ENCODE measurements at regions not wholly inside any gene's neighbourhood (a gene's known extent, or its start where the extent isn't known, plus 50 kb on each side); places are given as distances from the start of the nearest gene placed in this dataset.

DNA sequence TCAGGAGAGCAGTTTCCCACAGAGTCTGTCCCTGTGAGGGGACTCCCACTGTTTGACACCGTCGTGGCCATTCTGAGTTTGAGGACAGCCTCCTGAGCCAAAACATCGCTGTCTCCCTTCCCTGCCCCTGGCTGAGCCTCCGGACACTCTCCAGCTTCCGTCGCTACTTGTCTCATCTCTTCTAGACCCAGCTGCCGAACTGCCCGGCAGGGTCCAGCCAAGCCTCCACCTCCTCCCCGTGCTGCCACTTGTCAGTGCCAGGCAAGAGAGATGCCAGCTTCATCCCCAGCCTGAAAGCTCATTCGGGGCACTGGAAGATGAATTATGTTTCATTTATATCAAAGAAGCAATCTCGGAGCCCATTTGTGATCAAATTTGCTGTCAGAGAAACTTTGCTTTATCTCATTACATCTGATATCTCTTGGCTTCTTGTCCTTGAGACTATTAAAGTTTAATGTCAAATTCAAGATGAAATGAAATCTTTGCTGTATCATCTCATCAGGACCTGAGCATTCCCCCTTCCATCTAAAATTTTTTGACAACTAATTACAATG lies 283.9 kb downstream of the BUD13 start (continued):
- TF ChIP-seq, protein P1, sequence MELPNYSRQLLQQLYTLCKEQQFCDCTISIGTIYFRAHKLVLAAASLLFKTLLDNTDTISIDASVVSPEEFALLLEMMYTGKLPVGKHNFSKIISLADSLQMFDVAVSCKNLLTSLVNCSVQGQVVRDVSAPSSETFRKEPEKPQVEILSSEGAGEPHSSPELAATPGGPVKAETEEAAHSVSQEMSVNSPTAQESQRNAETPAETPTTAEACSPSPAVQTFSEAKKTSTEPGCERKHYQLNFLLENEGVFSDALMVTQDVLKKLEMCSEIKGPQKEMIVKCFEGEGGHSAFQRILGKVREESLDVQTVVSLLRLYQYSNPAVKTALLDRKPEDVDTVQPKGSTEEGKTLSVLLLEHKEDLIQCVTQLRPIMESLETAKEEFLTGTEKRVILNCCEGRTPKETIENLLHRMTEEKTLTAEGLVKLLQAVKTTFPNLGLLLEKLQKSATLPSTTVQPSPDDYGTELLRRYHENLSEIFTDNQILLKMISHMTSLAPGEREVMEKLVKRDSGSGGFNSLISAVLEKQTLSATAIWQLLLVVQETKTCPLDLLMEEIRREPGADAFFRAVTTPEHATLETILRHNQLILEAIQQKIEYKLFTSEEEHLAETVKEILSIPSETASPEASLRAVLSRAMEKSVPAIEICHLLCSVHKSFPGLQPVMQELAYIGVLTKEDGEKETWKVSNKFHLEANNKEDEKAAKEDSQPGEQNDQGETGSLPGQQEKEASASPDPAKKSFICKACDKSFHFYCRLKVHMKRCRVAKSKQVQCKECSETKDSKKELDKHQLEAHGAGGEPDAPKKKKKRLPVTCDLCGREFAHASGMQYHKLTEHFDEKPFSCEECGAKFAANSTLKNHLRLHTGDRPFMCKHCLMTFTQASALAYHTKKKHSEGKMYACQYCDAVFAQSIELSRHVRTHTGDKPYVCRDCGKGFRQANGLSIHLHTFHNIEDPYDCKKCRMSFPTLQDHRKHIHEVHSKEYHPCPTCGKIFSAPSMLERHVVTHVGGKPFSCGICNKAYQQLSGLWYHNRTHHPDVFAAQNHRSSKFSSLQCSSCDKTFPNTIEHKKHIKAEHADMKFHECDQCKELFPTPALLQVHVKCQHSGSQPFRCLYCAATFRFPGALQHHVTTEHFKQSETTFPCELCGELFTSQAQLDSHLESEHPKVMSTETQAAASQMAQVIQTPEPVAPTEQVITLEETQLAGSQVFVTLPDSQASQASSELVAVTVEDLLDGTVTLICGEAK (IDR thresholded peaks at IDR 0.05) = no peak
- TF ChIP-seq, protein P1 (CRISPR knock-in tag; IDR thresholded peaks at IDR 0.05) = no peak
- TF ChIP-seq MAZ (IDR thresholded peaks at IDR 0.05; ENCODE audit: borderline replicate concordance, low read depth, low read length) = no peak
- no peak for TF ChIP-seq MAZ (CRISPR knock-in tag; IDR thresholded peaks at IDR 0.05; ENCODE audit: low read depth)
- TF ChIP-seq HNRNPL (IDR thresholded peaks at IDR 0.05; ENCODE audit: low read depth, low read length) = no peak
- TF ChIP-seq POLR2G (IDR thresholded peaks at IDR 0.05; ENCODE audit: low read depth, low read length) = no peak
- no peak for TF ChIP-seq PAX8 (CRISPR knock-in tag; IDR thresholded peaks at IDR 0.05; ENCODE audit: borderline replicate concordance)
- TF ChIP-seq, protein P2, sequence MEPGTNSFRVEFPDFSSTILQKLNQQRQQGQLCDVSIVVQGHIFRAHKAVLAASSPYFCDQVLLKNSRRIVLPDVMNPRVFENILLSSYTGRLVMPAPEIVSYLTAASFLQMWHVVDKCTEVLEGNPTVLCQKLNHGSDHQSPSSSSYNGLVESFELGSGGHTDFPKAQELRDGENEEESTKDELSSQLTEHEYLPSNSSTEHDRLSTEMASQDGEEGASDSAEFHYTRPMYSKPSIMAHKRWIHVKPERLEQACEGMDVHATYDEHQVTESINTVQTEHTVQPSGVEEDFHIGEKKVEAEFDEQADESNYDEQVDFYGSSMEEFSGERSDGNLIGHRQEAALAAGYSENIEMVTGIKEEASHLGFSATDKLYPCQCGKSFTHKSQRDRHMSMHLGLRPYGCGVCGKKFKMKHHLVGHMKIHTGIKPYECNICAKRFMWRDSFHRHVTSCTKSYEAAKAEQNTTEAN (CRISPR knock-in tag; conservative IDR thresholded peaks at IDR 0.05) = no peak
- no peak for TF ChIP-seq TOPORS (CRISPR knock-in tag; IDR thresholded peaks at IDR 0.05)
- no peak for TF ChIP-seq ZNF644 (CRISPR knock-in tag; IDR thresholded peaks at IDR 0.05; ENCODE audit: low read depth)
- TF ChIP-seq, protein P3, sequence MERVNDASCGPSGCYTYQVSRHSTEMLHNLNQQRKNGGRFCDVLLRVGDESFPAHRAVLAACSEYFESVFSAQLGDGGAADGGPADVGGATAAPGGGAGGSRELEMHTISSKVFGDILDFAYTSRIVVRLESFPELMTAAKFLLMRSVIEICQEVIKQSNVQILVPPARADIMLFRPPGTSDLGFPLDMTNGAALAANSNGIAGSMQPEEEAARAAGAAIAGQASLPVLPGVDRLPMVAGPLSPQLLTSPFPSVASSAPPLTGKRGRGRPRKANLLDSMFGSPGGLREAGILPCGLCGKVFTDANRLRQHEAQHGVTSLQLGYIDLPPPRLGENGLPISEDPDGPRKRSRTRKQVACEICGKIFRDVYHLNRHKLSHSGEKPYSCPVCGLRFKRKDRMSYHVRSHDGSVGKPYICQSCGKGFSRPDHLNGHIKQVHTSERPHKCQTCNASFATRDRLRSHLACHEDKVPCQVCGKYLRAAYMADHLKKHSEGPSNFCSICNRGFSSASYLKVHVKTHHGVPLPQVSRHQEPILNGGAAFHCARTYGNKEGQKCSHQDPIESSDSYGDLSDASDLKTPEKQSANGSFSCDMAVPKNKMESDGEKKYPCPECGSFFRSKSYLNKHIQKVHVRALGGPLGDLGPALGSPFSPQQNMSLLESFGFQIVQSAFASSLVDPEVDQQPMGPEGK (CRISPR knock-in tag; IDR thresholded peaks at IDR 0.05) = no peak
- TF ChIP-seq MED1 (CRISPR knock-in tag; IDR thresholded peaks at IDR 0.05) = no peak
- TF ChIP-seq ZNF501 (CRISPR knock-in tag; IDR thresholded peaks at IDR 0.05) = no peak
- TF ChIP-seq ZNF605 (CRISPR knock-in tag; IDR thresholded peaks at IDR 0.05) = no peak

Measured in HepG2 (cell line).